CD4-positive, CD25-positive, alpha-beta regulatory T cell (primary cell): ENCODE measurements at regions not wholly inside any gene's neighbourhood (a gene's known extent, or its start where the extent isn't known, plus 50 kb on each side); places are given as distances from the start of the nearest gene placed in this dataset.

Source experiments
- ATAC-seq, 2 donors: fragments of 150-1000 bp; cut with Tn5 transposase; one replicate each; pipeline ENCODE4 v1.10.0; 2021; ENCODE audit warnings: low read depth in 2 of 2, moderate number of reproducible peaks in 2 of 2, moderate library complexity in 1 of 2
- DNase-seq, 3 donors: peaks; one replicate each; pipeline versions ENCODE4 v3.0.0 to v3.0.0-alpha.2; 2012 to 2022; ENCODE audit warnings: mixed read lengths in 1 of 3
- H3K27ac ChIP-seq: one replicate; pipeline ENCODE4 v1.7.0; 2013; ENCODE audit warnings: mild to moderate bottlenecking, low read length; ENCODE audit not compliant: insufficient read depth, poor library complexity, severe bottlenecking
- H3K27me3 ChIP-seq: one replicate; pipeline ENCODE4 v1.7.0; 2013; ENCODE audit warnings: low read length; ENCODE audit not compliant: control insufficient read depth, insufficient read depth
- H3K36me3 ChIP-seq: one replicate; pipeline ENCODE4 v1.7.0; 2013; ENCODE audit warnings: mild to moderate bottlenecking, low read length, moderate library complexity; ENCODE audit not compliant: control insufficient read depth, insufficient read depth
- H3K4me1 ChIP-seq: 2 replicates; pipeline ENCODE4 v1.7.0; 2013; ENCODE audit warnings: mild to moderate bottlenecking, low read length; ENCODE audit not compliant: insufficient read depth, control insufficient read depth, poor library complexity, severe bottlenecking
- H3K4me3 ChIP-seq: one replicate; pipeline ENCODE4 v1.7.0; 2013; ENCODE audit warnings: low read depth, mild to moderate bottlenecking, low read length, moderate library complexity
- H3K9me3 ChIP-seq, 2 experiments: 1 replicate in 1 of 2; 2 replicates in 1 of 2; pipeline ENCODE4 v1.7.0; 2013; ENCODE audit warnings: low read length in 2 of 2, mild to moderate bottlenecking in 1 of 2, moderate library complexity in 1 of 2; ENCODE audit not compliant: control insufficient read depth in 2 of 2
- H3K27ac Mint-ChIP-seq, 3 donors: one replicate each; pipeline ENCODE4 v1.8.0; 2020 to 2022; ENCODE audit warnings: mild to moderate bottlenecking in 3 of 3, mixed read lengths in 3 of 3, moderate library complexity in 2 of 3
- H3K27me3 Mint-ChIP-seq: one replicate; pipeline ENCODE4 v1.8.0; 2022; ENCODE audit warnings: mild to moderate bottlenecking, mixed read lengths
- H3K36me3 Mint-ChIP-seq: one replicate; pipeline ENCODE4 v1.8.0; 2020; ENCODE audit warnings: mixed read lengths
- H3K4me1 Mint-ChIP-seq, 4 donors: one replicate each; pipeline ENCODE4 v1.8.0; 2020 to 2022; ENCODE audit warnings: mixed read lengths in 4 of 4, mild to moderate bottlenecking in 1 of 4
- H3K4me3 Mint-ChIP-seq, 4 donors: one replicate each; pipeline ENCODE4 v1.8.0; 2020 to 2022; ENCODE audit warnings: mild to moderate bottlenecking in 4 of 4, mixed read lengths in 4 of 4, moderate library complexity in 3 of 4
- H3K9me3 Mint-ChIP-seq, 7 donors: one replicate each; pipeline ENCODE4 v1.8.0; 2020 to 2022; ENCODE audit warnings: mixed read lengths in 7 of 7, mild to moderate bottlenecking in 3 of 7, moderate library complexity in 2 of 7

DNA sequence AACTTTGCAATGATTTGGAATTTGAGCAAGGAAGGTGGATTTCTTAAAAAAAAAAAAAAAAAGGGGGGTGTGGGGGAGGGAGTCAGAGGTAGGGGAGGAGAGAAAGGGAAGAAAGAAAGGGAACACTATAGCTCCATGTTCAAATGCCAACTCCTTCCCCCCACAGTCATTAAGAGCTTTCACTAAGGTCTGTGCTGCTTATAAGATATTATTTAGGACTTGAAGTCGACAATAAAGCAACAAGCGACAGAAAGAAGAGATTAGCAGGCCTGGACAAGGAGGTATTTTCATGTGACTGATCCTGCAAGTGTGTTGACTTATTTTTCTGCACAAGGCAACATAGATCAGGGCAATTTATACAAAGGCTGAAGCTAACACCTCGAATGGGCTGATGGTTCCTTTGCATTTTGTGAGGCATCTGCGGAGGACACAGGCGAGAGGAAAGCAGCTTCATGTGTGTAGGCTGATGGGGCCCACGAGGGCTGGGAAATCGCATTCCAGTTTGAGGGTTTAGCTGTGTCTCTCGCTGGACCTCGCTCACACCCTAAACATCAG is 382.0 kb downstream of the SOX11 start:
- H3K4me1 Mint-ChIP-seq, result no peaks in the 10 kb centered on the region
- H3K36me3 Mint-ChIP-seq, result no peaks in the 10 kb centered on the region
- H3K27me3 Mint-ChIP-seq, result no peaks in the 10 kb centered on the region
- DNase-seq (no peak), ATAC-seq (no peak)
- no peaks in the 10 kb centered on the region for H3K4me1 ChIP-seq
- no peaks in the 10 kb centered on the region for H3K36me3 ChIP-seq
- no peaks in the 10 kb centered on the region for H3K27me3 ChIP-seq
- H3K4me3 ChIP-seq, result no peak overlapping the region
- H3K9me3 ChIP-seq, result no peaks in the 10 kb centered on the region
- no peak overlapping the region for H3K27ac ChIP-seq
- no peak overlapping the region for H3K27ac Mint-ChIP-seq
- H3K9me3 Mint-ChIP-seq, result peaks cover 0 to 4% (median 0%) of the 10 kb centered on the region in 7 donors
- H3K4me3 Mint-ChIP-seq, result no peak overlapping the region

DNA sequence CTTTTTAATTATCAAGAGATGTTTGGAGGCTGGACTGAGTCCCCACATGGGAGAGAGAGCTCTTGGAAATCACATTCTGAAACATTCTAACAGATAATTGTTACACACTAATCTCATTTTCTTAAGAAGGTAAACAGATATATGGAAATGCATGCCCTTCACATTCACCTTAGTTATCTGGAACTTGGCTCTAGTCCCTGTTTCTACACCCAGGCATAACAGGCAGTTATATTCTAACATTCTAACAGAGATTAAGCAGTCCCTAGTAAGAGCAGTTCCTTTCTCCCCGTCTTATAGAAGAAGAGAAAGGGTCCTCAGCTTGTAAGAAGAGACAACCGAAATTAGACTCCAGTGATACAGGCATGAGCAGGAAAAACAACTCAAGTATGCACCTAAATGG is 385.4 kb downstream of the SOX11 start:
- no peaks in the 10 kb centered on the region for H3K27me3 Mint-ChIP-seq
- no peaks in the 10 kb centered on the region for H3K9me3 ChIP-seq
- H3K27ac ChIP-seq, result no peak overlapping the region
- H3K4me3 Mint-ChIP-seq, result no peak overlapping the region
- H3K4me1 Mint-ChIP-seq, result no peaks in the 10 kb centered on the region
- no peaks in the 10 kb centered on the region for H3K36me3 ChIP-seq
- no peaks in the 10 kb centered on the region for H3K4me1 ChIP-seq
- H3K27ac Mint-ChIP-seq, result no peak overlapping the region
- DNase-seq, result no peak
- H3K4me3 ChIP-seq, result no peak overlapping the region
- peaks cover 0 to 12% (median 5%) of the 10 kb centered on the region in 7 donors for H3K9me3 Mint-ChIP-seq
- no peak for ATAC-seq
- no peaks in the 10 kb centered on the region for H3K36me3 Mint-ChIP-seq
- no peaks in the 10 kb centered on the region for H3K27me3 ChIP-seq

DNA sequence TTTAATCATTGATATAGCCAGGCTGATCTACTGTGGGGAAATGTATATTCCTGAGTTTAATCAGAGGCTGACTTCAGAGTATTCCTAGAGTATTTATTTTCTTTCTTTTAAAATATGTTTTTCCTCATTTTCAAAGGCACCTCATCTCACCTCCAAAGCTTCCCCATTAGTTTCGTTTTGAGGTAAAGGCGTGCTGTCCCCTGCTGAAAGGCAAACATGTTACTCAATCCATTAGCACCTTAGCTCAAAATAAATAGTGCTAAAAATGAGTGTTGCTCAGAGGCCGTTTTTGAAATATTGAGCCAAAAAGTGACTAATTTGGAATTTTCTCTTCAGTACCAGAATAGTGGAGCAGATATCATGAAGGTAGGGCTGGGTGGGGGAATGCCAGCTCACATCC is 386.2 kb downstream of the SOX11 start:
- no peaks in the 10 kb centered on the region for H3K36me3 ChIP-seq
- peaks cover 0 to 10% (median 5%) of the 10 kb centered on the region in 7 donors for H3K9me3 Mint-ChIP-seq
- H3K27me3 Mint-ChIP-seq, result no peaks in the 10 kb centered on the region
- no peaks in the 10 kb centered on the region for H3K9me3 ChIP-seq
- no peak overlapping the region for H3K27ac Mint-ChIP-seq
- H3K4me3 ChIP-seq, result no peak overlapping the region
- no peak for ATAC-seq
- H3K27me3 ChIP-seq, result no peaks in the 10 kb centered on the region
- DNase-seq, result no peak
- H3K4me1 ChIP-seq, result no peaks in the 10 kb centered on the region
- no peak overlapping the region for H3K4me3 Mint-ChIP-seq
- H3K27ac ChIP-seq, result no peak overlapping the region
- H3K36me3 Mint-ChIP-seq, result no peaks in the 10 kb centered on the region
- H3K4me1 Mint-ChIP-seq, result no peaks in the 10 kb centered on the region

DNA sequence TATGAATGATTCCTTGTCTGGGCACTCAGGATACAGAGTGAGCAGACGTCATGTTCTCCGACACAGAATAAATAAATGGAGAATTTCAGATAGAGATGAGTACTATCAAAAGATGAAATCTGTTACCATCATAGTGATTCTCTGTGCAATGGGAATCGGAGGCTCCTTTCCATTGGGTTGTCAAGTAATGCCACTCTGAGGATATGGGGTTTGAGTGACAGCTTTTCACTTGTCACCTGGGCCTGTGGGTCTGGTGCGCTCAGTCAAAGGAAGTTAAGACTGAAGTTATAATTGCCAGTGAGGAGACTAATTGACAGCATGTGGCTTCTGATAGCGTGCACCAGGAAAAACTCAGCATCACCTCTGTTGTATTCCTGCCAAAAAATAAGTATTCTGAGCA is 387.2 kb downstream of the SOX11 start:
- Histone ChIP-seq H3K4me3 (no peak overlapping the region), H3K27ac (no peak overlapping the region), H3K27me3 (no peaks in the 10 kb centered on the region), H3K4me1 (no peaks in the 10 kb centered on the region), H3K9me3 (no peaks in the 10 kb centered on the region), H3K36me3 (no peaks in the 10 kb centered on the region)
- no peak for DNase-seq
- no peak for ATAC-seq
- H3K9me3 Mint-ChIP-seq, result peaks cover 0 to 10% (median 5%) of the 10 kb centered on the region in 7 donors
- no peak overlapping the region for H3K27ac Mint-ChIP-seq
- no peaks in the 10 kb centered on the region for H3K36me3 Mint-ChIP-seq
- H3K4me1 Mint-ChIP-seq, result no peaks in the 10 kb centered on the region
- peak overlapping the region in 1 of 4 donors; percentile 38 for H3K4me3 Mint-ChIP-seq
- no peaks in the 10 kb centered on the region for H3K27me3 Mint-ChIP-seq

DNA sequence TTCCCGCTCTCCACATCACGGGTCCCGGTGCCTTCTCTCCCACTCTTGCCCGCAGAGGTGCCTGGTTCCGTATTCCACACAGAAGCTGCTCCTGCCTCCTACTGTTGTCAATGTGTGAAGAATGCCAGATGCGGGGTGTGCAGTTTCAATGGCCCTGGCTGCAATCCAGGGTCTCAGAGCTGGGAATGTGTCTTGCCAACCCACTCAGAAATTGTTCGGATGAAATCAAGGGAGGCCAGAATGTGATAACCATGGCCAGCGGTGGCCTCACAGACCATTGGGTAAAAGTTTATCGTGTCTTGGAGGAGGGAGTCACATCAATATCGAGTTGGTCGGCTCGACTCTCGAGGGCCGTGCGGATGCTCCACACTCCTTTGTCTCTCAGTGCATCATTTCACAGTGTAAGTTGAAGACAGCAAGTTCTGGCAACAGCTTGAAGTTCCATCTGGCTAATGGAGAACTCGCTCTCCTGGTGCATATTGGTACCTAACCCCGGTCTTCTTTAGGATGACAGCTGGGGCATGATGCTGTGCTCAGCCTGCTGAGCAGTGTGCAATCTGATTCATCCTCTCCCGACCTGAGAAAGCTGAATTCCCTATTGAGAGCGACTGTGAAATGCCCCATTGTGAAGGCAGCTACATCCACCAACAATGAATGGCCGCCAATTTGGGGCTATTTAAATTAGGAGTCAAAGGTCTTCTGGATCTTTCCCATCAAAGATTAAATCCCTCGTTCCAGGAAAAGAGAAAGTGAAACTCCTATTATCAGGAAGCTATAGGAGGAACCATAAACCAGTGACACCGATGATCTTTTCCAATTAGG is 389.0 kb downstream of the SOX11 start:
- no peak for DNase-seq
- Mint-ChIP-seq H3K27me3 (no peaks in the 10 kb centered on the region), H3K4me3 (no peak overlapping the region)

DNA sequence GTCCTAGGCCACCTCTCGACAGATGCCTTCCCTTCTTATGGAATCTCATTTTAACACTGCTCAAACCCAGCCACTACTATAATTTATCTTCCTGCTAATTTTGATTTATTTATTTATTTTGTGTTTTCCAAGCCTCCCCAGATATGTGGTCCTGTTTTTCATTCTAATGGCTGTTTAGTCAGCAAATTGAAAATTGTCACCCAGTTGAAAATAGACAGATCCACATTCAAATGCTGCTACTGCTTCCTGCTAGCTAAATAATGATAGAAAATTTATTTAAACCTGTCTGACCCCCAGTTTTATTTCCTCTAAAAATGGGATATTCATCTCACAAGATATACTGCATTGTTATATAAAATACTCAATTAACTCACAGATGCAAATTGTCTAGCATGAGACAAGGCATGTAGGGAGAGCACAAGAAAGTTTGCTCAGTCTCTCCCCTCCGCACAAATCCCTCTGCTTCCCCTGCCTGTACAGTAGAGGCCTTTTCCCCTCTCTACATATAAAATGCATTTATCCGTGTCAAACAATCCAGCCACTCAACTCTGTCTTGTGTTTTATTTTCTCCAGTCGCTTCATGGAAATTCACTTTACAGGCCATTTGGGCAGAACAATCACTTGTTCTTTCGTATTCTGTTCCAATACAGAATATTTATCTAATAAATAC is 389.9 kb downstream of the SOX11 start:
- Mint-ChIP-seq H3K9me3 (peaks cover 2 to 14% (median 7%) of the 10 kb centered on the region in 7 donors), H3K36me3 (no peaks in the 10 kb centered on the region)
- H3K4me1 ChIP-seq, result no peaks in the 10 kb centered on the region

More for the DNA sequence above, 389.0 kb downstream of the SOX11 start:
- no peak overlapping the region for H3K4me3 ChIP-seq
- no peak overlapping the region for H3K27ac ChIP-seq
- H3K36me3 Mint-ChIP-seq, result no peaks in the 10 kb centered on the region
- H3K36me3 ChIP-seq, result no peaks in the 10 kb centered on the region
- H3K9me3 Mint-ChIP-seq, result peaks cover 0 to 10% (median 6%) of the 10 kb centered on the region in 7 donors
- ATAC-seq, result no peak
- H3K9me3 ChIP-seq, result no peaks in the 10 kb centered on the region
- no peaks in the 10 kb centered on the region for H3K4me1 Mint-ChIP-seq
- H3K27me3 ChIP-seq, result no peaks in the 10 kb centered on the region
- no peaks in the 10 kb centered on the region for H3K4me1 ChIP-seq
- no peak overlapping the region for H3K27ac Mint-ChIP-seq

DNA sequence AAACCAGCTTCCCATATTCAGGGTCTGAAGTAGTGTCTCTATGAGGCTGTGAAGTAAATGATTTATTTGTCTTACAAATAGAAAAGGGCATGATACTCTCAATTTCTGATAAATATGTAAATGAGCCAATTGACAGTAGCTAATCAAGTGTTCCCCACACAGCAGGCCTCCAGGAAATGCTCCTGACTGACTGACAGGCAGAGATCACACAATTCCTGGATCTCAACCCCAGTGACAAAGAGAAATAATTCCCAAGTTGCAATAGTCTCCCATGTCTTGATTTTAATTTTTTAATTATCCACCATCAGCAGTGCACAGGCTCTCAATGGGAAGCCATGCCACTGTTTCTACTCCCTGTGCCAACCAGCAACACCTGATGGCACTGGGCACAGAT is 390.4 kb downstream of the SOX11 start:
- peaks cover 2 to 17% (median 9%) of the 10 kb centered on the region in 7 donors for H3K9me3 Mint-ChIP-seq
- no peaks in the 10 kb centered on the region for H3K36me3 Mint-ChIP-seq
- Histone ChIP-seq H3K27ac (no peak overlapping the region), H3K4me3 (no peak overlapping the region), H3K27me3 (no peaks in the 10 kb centered on the region), H3K4me1 (no peaks in the 10 kb centered on the region), H3K9me3 (peaks cover 0 to under 1% of the 10 kb centered on the region in 2 experiments), H3K36me3 (no peaks in the 10 kb centered on the region)
- H3K4me1 Mint-ChIP-seq, result no peaks in the 10 kb centered on the region
- no peak overlapping the region for H3K4me3 Mint-ChIP-seq
- no peak for DNase-seq
- ATAC-seq, result no peak
- H3K27ac Mint-ChIP-seq, result no peak overlapping the region
- no peaks in the 10 kb centered on the region for H3K27me3 Mint-ChIP-seq

More for the DNA sequence above, 389.9 kb downstream of the SOX11 start:
- H3K27ac ChIP-seq, result no peak overlapping the region
- no peaks in the 10 kb centered on the region for H3K27me3 Mint-ChIP-seq
- no peak for DNase-seq
- H3K4me3 ChIP-seq, result no peak overlapping the region
- H3K27me3 ChIP-seq, result no peaks in the 10 kb centered on the region
- no peaks in the 10 kb centered on the region for H3K9me3 ChIP-seq
- H3K4me3 Mint-ChIP-seq, result no peak overlapping the region
- no peak overlapping the region for H3K27ac Mint-ChIP-seq
- H3K4me1 Mint-ChIP-seq, result no peaks in the 10 kb centered on the region
- no peaks in the 10 kb centered on the region for H3K36me3 ChIP-seq
- ATAC-seq, result no peak
